Fibroblast of lung (primary cell): ENCODE measurements at regions not wholly inside any gene's neighbourhood (a gene's known extent, or its start where the extent isn't known, plus 50 kb on each side); places are given as distances from the start of the nearest gene placed in this dataset.

Source experiments
- DNase-seq, 2 donors: peaks; one replicate each; pipeline versions ENCODE4 v3.0.0 to v3.0.0-alpha.2; 2010; ENCODE audit warnings: low read depth in 2 of 2
- H2AFZ ChIP-seq: 2 replicates; pipeline ENCODE4 v1.5.1; 2012; ENCODE audit warnings: low read length, control low read depth, inconsistent platforms
- H3K27ac ChIP-seq: 2 replicates; pipeline ENCODE4 v1.5.1; 2011; ENCODE audit warnings: low read length, control low read depth; ENCODE audit not compliant: insufficient read depth
- H3K27me3 ChIP-seq: 2 replicates; pipeline ENCODE4 v1.5.1; 2011; ENCODE audit warnings: mild to moderate bottlenecking, low read length; ENCODE audit not compliant: control insufficient read depth, insufficient read depth
- H3K36me3 ChIP-seq: 2 replicates; pipeline ENCODE4 v1.5.1; 2011; ENCODE audit warnings: low read length; ENCODE audit not compliant: control insufficient read depth, insufficient read depth
- H3K4me1 ChIP-seq: 2 replicates; pipeline ENCODE4 v1.5.1; 2011; ENCODE audit warnings: low read length; ENCODE audit not compliant: control insufficient read depth, insufficient read depth; ENCODE audit errors: extremely low read depth
- H3K4me2 ChIP-seq: 2 replicates; pipeline ENCODE4 v1.5.1; 2011; ENCODE audit warnings: low read length, control low read depth; ENCODE audit not compliant: insufficient read depth; ENCODE audit errors: extremely low read depth
- H3K4me3 ChIP-seq, 4 experiments: fragments of 200-600 bp in 1 of 4; sonication (generic) in 1 of 4; replicated peaks in 1 of 4; 2 replicates each; pipeline ENCODE4 v1.5.1; 2011 to 2016; ENCODE audit warnings: low read length in 4 of 4, low read depth in 3 of 4, mild to moderate bottlenecking in 3 of 4, control low read depth in 2 of 4, inconsistent platforms in 1 of 4, mixed read lengths in 1 of 4; ENCODE audit not compliant: insufficient read depth in 1 of 4; ENCODE audit errors: control extremely low read depth in 1 of 4
- H3K79me2 ChIP-seq: 2 replicates; pipeline ENCODE4 v1.5.1; 2012; ENCODE audit warnings: mild to moderate bottlenecking, low read length, inconsistent platforms; ENCODE audit not compliant: control insufficient read depth, insufficient read depth
- H3K9ac ChIP-seq: 2 replicates; pipeline ENCODE4 v1.5.1; 2011; ENCODE audit warnings: mild to moderate bottlenecking, low read length, control low read depth; ENCODE audit not compliant: insufficient read depth
- H3K9me3 ChIP-seq: 2 replicates; pipeline ENCODE4 v1.5.1; 2012; ENCODE audit warnings: low read depth, low read length; ENCODE audit not compliant: control insufficient read depth, insufficient read depth
- H4K20me1 ChIP-seq: 2 replicates; pipeline ENCODE4 v1.5.1; 2011; ENCODE audit warnings: low read length; ENCODE audit not compliant: control insufficient read depth, insufficient read depth; ENCODE audit errors: extremely low read depth
- CTCF ChIP-seq, 2 donors: IDR thresholded peaks in 1 of 2; conservative IDR thresholded peaks in 1 of 2; 1 replicate in 1 of 2; 2 replicates in 1 of 2; pipeline ENCODE4 v1.5.1; 2011 to 2012; ENCODE audit warnings: low read length in 2 of 2, control low read depth in 1 of 2, inconsistent platforms in 1 of 2, low read depth in 1 of 2, mild to moderate bottlenecking in 1 of 2
- EZH2 ChIP-seq: IDR thresholded peaks from 2 replicates; pipeline ENCODE4 v1.5.1; 2012; ENCODE audit warnings: low read length, control low read depth, mild to moderate bottlenecking; ENCODE audit errors: missing control alignments

GRCh38 chr1:189847613-189848012 lies 630.1 kb downstream of the BRINP3 start:
- H3K4me1 ChIP-seq = no peaks in the 10 kb centered on the region
- no peaks in the 10 kb centered on the region for H3K27me3 ChIP-seq
- no peak for DNase-seq
- H3K4me3 ChIP-seq = no peak overlapping the region
- no peak for TF ChIP-seq EZH2
- TF ChIP-seq CTCF (conservative IDR thresholded peaks at IDR 0.05 in 1 of 2, IDR thresholded peaks at IDR 0.05 in 1 of 2; ENCODE audit: low read depth in 1 of 2, low read length in 2 of 2) = no peak
- no peak overlapping the region for H3K9ac ChIP-seq
- no peaks in the 10 kb centered on the region for H4K20me1 ChIP-seq
- H3K9me3 ChIP-seq = no peaks in the 10 kb centered on the region
- no peak overlapping the region for H2AFZ ChIP-seq
- H3K4me2 ChIP-seq = no peak overlapping the region
- no peaks in the 10 kb centered on the region for H3K36me3 ChIP-seq
- H3K79me2 ChIP-seq = no peaks in the 10 kb centered on the region
- no peak overlapping the region for H3K27ac ChIP-seq

- H3K4me2 ChIP-seq = no peak overlapping the region
- no peak overlapping the region for H3K27ac ChIP-seq
- no peaks in the 10 kb centered on the region for H4K20me1 ChIP-seq
- H3K36me3 ChIP-seq = no peaks in the 10 kb centered on the region
- H3K9ac ChIP-seq = no peak overlapping the region
- no peaks in the 10 kb centered on the region for H3K9me3 ChIP-seq
- no peaks in the 10 kb centered on the region for H3K27me3 ChIP-seq
- TF ChIP-seq CTCF (conservative IDR thresholded peaks at IDR 0.05 in 1 of 2, IDR thresholded peaks at IDR 0.05 in 1 of 2; ENCODE audit: low read depth in 1 of 2, low read length in 2 of 2) (no peak), EZH2 (no peak)
- no peak overlapping the region for H3K4me3 ChIP-seq
- no peaks in the 10 kb centered on the region for H3K4me1 ChIP-seq
- DNase-seq = peak in 1 of 2 donors; percentile 51
- no peak overlapping the region for H2AFZ ChIP-seq
- no peaks in the 10 kb centered on the region for H3K79me2 ChIP-seq
These were observed 625.8 kb downstream of the BRINP3 start for GRCh38 chr1:189851806-189852367.

DNA sequence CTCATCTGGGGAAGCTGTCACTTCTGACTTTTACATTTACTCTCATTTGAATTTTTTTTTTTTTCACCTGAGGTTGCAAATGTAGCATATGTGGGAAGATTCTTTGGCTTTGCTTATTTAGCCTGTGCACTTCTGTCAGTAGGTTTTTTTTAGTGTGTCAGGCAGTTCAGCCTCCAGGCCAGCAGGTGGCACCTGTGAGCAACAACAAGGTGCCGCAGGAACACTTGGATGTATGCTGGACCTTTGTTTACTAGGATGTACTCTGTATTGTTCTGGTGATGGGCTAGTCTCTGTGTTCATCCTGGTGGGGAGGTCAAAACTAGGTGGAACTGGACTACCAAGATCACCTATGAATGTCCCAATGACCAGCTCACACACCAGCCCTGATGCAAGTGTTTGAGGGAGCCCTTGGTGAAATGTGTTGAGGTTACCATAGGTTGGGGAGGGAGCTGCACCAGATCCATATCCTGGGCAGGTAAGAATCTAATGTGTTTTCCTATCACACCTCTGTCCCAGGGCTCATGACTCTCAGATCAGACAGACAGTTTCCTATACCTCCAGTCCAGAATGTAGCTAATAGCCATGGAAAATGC lies 618.2 kb downstream of the BRINP3 start:
- H3K9ac ChIP-seq = no peak overlapping the region
- no peak overlapping the region for H2AFZ ChIP-seq
- H3K79me2 ChIP-seq = no peaks in the 10 kb centered on the region
- no peaks in the 10 kb centered on the region for H3K36me3 ChIP-seq
- no peaks in the 10 kb centered on the region for H3K27me3 ChIP-seq
- H3K27ac ChIP-seq = no peak overlapping the region
- TF ChIP-seq EZH2 = no peak
- TF ChIP-seq CTCF (conservative IDR thresholded peaks at IDR 0.05 in 1 of 2, IDR thresholded peaks at IDR 0.05 in 1 of 2; ENCODE audit: low read depth in 1 of 2, low read length in 2 of 2) = peak; percentile 25 to 52
- H3K4me1 ChIP-seq = no peaks in the 10 kb centered on the region
- no peaks in the 10 kb centered on the region for H3K9me3 ChIP-seq
- no peak for DNase-seq
- no peaks in the 10 kb centered on the region for H4K20me1 ChIP-seq
- H3K4me3 ChIP-seq = no peak overlapping the region
- H3K4me2 ChIP-seq = no peak overlapping the region
